NT2/D1 (cell line): ENCODE measurements at regions not wholly inside any gene's neighbourhood (a gene's known extent, or its start where the extent isn't known, plus 50 kb on each side); places are given as distances from the start of the nearest gene placed in this dataset.

Source experiments
- DNase-seq: peaks from one replicate; pipeline ENCODE4 v3.0.0-alpha.2; 2011; ENCODE audit warnings: low read depth, low spot score
- H3K27me3 ChIP-seq: 2 replicates; pipeline ENCODE4 v1.6.0; 2011; ENCODE audit warnings: mild to moderate bottlenecking; ENCODE audit not compliant: insufficient read length, insufficient read depth
- H3K36me3 ChIP-seq: 2 replicates; pipeline ENCODE4 v1.6.1; 2011; ENCODE audit warnings: mild to moderate bottlenecking, low read length, mixed read lengths; ENCODE audit not compliant: insufficient read depth, insufficient read length
- H3K4me1 ChIP-seq: 2 replicates; pipeline ENCODE4 v1.5.1; 2011; ENCODE audit not compliant: insufficient read depth, insufficient read length
- H3K4me3 ChIP-seq: 2 replicates; pipeline ENCODE4 v1.5.1; 2011; ENCODE audit warnings: low read depth; ENCODE audit not compliant: insufficient read length
- H3K9ac ChIP-seq: 2 replicates; pipeline ENCODE4 v1.6.0; 2011; ENCODE audit warnings: low read depth; ENCODE audit not compliant: insufficient read length
- H3K9me3 ChIP-seq: 2 replicates; pipeline ENCODE4 v1.5.1; 2011; ENCODE audit warnings: mild to moderate bottlenecking, low read length; ENCODE audit not compliant: insufficient read depth
- SUZ12 ChIP-seq: IDR thresholded peaks from 2 replicates; pipeline ENCODE4 v1.6.1; 2011; ENCODE audit not compliant: insufficient read length, insufficient read depth; ENCODE audit errors: extremely low read depth
- YY1 ChIP-seq: IDR thresholded peaks from 2 replicates; pipeline ENCODE4 v1.6.1; 2011; ENCODE audit not compliant: insufficient read length, insufficient read depth
- ZNF274 ChIP-seq: IDR thresholded peaks from 2 replicates; pipeline ENCODE4 v1.6.1; 2011; ENCODE audit warnings: mild to moderate bottlenecking, low read depth, low read length

DNA sequence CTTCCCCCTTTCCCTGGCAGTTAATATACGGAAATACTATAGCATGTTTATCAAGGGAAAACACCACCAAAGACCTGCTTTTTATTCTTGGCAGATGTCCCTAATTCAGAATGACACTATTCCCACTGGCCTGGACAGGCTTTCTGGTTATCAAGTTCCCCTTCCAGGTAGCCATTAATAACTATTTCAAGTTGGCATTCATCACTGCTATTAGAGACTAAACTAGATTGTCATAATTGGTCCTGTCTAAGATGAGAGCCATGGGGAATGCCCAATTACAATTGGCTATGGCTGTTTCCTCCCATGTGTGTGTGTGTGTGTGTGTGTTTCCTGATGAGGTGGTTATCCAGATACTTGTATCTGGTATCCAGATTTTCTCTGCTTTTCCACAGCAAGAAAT, 608.1 kb downstream of the SQOR start:
- DNase-seq, result no peak
- no peak for TF ChIP-seq SUZ12
- no peak for TF ChIP-seq YY1
- no peak for TF ChIP-seq ZNF274
- H3K36me3 ChIP-seq, result no peaks in the 10 kb centered on the region

DNA sequence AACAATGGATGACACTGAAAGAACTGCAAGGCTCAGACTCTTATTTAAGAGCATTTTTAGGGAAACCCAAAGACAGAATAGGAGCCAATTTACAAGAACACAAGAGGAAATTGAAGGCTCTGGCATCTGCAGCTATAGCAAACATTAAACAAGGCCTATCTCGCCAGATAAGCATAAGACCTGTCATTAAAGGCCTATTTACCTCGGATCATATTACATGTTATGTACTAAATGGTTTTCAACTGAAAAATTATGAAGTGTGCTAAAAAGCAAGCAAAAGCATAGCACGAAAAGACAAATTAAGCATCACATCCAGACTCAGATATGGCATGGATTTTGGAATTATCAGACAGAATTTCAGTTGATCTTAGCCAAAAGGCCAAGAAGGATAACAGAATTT, 617.1 kb downstream of the SQOR start:
- no peaks in the 10 kb centered on the region for H3K4me1 ChIP-seq
- no peaks in the 10 kb centered on the region for H3K9me3 ChIP-seq
- H3K36me3 ChIP-seq, result no peaks in the 10 kb centered on the region
- H3K9ac ChIP-seq, result no peak overlapping the region
- TF ChIP-seq ZNF274, result no peak
- no peak for TF ChIP-seq YY1
- TF ChIP-seq SUZ12, result no peak
- H3K27me3 ChIP-seq, result no peaks in the 10 kb centered on the region
- DNase-seq, result no peak
- H3K4me3 ChIP-seq, result no peak overlapping the region

More for the DNA sequence above, 608.1 kb downstream of the SQOR start:
- Histone ChIP-seq H3K9ac (no peak overlapping the region), H3K27me3 (no peaks in the 10 kb centered on the region), H3K4me3 (no peak overlapping the region), H3K4me1 (no peaks in the 10 kb centered on the region), H3K9me3 (no peaks in the 10 kb centered on the region)

DNA sequence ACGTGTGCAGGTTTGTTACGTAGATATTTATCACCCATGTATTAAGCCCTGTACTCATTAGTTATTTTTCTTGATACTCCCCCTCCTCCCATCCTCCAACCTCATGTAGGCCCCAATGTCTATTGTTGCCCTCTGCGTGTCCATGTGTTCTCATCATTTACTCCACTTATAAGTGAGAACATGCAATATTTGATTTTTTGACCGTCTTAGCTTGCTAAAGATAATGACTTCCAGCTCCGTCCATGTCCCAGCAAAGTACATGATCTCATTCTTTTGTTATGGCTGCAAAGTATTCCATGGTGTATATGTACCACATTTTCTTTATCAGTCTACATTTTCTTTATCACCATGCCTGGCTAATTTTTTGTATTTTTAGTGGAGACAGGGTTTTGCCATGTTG, 623.2 kb downstream of the SQOR start:
- no peak for TF ChIP-seq SUZ12
- no peak for TF ChIP-seq YY1
- TF ChIP-seq ZNF274, result no peak
- Histone ChIP-seq H3K27me3 (no peaks in the 10 kb centered on the region), H3K4me1 (no peaks in the 10 kb centered on the region), H3K9ac (no peak overlapping the region), H3K4me3 (no peak overlapping the region), H3K9me3 (no peaks in the 10 kb centered on the region), H3K36me3 (no peaks in the 10 kb centered on the region)
- DNase-seq, result no peak

DNA sequence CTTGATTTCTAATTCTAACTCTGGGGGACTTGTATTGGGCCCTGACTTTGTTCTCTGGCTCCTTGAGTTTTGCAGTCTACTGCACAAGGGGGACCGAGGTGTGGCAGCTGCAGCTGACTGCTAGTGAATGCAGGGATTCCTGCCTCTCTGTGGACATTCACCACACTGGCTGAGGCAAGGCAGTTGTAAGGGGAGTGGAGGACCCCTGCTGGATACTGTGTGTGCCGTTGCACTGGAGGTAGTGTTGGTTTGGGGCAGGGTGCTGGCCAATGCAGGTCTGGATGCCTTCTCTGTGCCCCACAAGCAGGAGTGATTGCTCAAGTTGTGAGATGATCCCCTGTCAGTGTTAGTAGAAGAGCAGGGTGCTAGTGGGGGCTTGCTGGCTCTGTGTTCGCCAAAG, 626.1 kb downstream of the SQOR start:
- DNase-seq, result peak; percentile 13
- Histone ChIP-seq H3K9me3 (no peaks in the 10 kb centered on the region), H3K27me3 (no peaks in the 10 kb centered on the region)

DNA sequence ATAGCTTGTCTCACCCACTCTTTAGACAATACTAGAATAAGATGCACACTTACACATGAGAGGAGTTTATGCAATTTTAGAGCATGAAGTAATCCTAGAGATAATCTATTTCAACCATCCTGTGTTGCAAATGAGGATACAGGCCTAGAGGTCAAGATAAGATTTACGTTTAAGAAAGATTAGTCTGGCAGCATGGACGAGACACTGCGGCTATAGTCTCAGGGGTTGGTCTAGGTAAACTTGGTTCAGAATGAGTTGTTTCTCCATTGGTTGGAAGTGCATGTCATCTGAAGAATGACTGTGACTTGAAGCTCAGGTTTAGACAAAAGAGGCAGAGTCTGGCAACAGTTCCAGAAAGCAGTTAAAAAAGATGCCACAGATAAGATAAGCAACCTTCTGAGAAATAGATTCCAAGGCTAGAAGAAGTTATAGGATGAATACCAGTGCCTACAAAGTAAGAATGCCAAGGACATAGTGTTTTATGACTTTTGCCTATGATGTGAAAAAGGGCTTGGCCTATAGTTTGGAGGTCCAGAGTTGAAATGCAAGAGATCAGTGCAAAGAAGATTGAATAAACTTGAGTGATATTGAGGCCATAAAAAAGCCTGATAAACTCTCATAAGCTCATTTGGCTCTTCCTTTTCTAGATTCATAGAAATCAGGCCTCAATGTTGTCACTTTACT, 631.0 kb downstream of the SQOR start:
- H3K36me3 ChIP-seq, result no peaks in the 10 kb centered on the region
- H3K9ac ChIP-seq, result no peak overlapping the region
- TF ChIP-seq ZNF274 (no peak), SUZ12 (no peak), YY1 (no peak)
- no peak for DNase-seq
- H3K4me1 ChIP-seq, result no peaks in the 10 kb centered on the region
- H3K27me3 ChIP-seq, result no peaks in the 10 kb centered on the region
- H3K9me3 ChIP-seq, result no peaks in the 10 kb centered on the region
- no peak overlapping the region for H3K4me3 ChIP-seq

More for the DNA sequence above, 626.1 kb downstream of the SQOR start:
- TF ChIP-seq ZNF274 (no peak), YY1 (no peak), SUZ12 (no peak)
- no peak overlapping the region for H3K9ac ChIP-seq
- no peaks in the 10 kb centered on the region for H3K36me3 ChIP-seq
- no peak overlapping the region for H3K4me3 ChIP-seq
- H3K4me1 ChIP-seq, result no peaks in the 10 kb centered on the region

DNA sequence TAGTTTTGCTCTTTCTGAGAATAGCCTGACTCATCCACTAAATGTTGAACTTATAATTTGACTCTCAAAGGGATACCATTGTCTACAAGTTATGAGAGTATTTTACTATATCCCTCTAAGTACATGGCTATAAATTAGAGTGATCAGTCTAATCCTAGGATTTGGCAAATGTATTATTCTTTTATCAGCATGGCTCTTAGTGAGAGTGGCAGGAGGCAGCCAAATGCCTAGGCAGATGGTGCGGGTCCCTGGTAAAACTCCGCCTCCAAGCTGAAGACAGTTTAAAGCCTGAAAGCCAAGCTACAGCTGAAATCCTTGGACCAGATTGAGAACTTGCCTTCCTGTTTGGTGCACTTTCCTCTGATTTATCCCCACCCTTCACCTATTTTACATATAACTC, 631.8 kb downstream of the SQOR start:
- Histone ChIP-seq H3K9ac (no peak overlapping the region), H3K27me3 (no peaks in the 10 kb centered on the region), H3K36me3 (no peaks in the 10 kb centered on the region), H3K4me1 (no peaks in the 10 kb centered on the region), H3K4me3 (no peak overlapping the region), H3K9me3 (no peaks in the 10 kb centered on the region)
- no peak for DNase-seq
- TF ChIP-seq ZNF274 (no peak), SUZ12 (no peak), YY1 (no peak)

DNA sequence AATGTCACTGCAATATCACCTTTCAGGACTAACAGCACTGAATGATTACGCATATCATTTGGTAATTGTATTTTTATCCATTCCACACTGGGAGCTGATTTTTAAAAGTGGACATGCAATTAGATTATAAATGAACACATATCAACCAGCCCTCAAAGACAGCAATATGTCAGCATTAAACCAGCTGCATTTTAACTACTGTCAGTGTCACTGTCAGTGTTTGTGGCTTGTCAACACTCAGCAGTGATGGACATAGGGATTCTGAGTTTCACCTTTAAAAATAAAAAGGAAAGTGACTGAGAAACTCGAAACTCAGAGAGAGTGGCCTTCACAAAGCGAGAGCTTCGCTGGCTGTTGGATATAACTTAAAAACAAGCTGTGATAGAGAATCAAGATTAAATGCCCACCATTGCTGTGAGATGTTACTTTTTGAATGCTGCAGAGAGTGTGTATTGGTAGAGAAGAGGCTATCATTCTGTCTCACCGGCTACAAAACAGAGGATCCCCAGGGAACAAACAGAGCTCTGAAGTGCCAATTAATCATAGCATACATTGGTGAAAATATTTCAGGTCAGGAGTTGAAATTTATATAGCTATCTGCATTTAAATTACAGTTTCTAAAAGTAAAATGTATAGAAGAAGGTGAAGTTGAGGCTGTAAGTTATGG, 635.8 kb downstream of the SQOR start:
- H3K27me3 ChIP-seq, result no peaks in the 10 kb centered on the region
- no peaks in the 10 kb centered on the region for H3K9me3 ChIP-seq
- no peaks in the 10 kb centered on the region for H3K36me3 ChIP-seq
- DNase-seq, result no peak
- no peaks in the 10 kb centered on the region for H3K4me1 ChIP-seq
- TF ChIP-seq ZNF274, result no peak
- TF ChIP-seq SUZ12, result no peak
- no peak for TF ChIP-seq YY1
- H3K4me3 ChIP-seq, result no peak overlapping the region
- no peak overlapping the region for H3K9ac ChIP-seq
